ENCODE measurements at regions not wholly inside any gene's neighbourhood (a gene's known extent, or its start where the extent isn't known, plus 50 kb on each side); places are given as distances from the start of the nearest gene placed in this dataset.
"Not testable (repeated sequence)": the region's sequence is repeated elsewhere in the genome, so short reads cannot be mapped to it uniquely, and the experiment has no call there.

GRCh38 chr1:220966881-220967611, 87.8 kb downstream of the HLX start:
- DNase-seq (ENCODE audit: low spot score): no peak
- in situ Hi-C loops (cut with MboI; ENCODE audit: low pct_unique_long_range_greater_than_20kb, low sequenced_read_pairs, unreplicated experiment): no loop called here
- TF ChIP-seq, protein P1, sequence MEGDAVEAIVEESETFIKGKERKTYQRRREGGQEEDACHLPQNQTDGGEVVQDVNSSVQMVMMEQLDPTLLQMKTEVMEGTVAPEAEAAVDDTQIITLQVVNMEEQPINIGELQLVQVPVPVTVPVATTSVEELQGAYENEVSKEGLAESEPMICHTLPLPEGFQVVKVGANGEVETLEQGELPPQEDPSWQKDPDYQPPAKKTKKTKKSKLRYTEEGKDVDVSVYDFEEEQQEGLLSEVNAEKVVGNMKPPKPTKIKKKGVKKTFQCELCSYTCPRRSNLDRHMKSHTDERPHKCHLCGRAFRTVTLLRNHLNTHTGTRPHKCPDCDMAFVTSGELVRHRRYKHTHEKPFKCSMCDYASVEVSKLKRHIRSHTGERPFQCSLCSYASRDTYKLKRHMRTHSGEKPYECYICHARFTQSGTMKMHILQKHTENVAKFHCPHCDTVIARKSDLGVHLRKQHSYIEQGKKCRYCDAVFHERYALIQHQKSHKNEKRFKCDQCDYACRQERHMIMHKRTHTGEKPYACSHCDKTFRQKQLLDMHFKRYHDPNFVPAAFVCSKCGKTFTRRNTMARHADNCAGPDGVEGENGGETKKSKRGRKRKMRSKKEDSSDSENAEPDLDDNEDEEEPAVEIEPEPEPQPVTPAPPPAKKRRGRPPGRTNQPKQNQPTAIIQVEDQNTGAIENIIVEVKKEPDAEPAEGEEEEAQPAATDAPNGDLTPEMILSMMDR (IDR thresholded peaks at IDR 0.05; ENCODE audit: extremely low read depth, insufficient read depth, missing control alignments): no peak

DNA sequence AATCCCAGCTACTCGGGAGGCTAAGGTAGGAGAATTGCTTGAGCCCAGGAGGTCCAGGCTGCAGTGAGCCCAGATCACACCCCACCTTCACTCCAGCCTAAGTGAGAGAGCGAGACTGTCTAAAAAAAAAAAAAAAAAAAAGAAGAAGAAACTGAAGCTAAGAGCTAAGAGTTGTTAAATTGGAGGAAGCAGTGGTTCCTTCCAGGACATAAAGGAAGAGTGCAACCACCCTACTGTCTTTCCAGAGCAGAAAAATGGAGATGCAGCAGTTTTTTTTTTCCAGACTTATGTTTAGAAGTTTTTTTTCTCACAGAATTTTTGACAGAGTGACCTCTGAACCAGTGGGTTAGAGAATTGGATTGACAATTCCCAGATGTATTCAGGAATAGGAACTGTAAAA, 88.7 kb downstream of the HLX start:
- TF ChIP-seq, protein P1 (IDR thresholded peaks at IDR 0.05; ENCODE audit: extremely low read depth, insufficient read depth, missing control alignments): no peak
- in situ Hi-C loops (cut with MboI; ENCODE audit: low pct_unique_long_range_greater_than_20kb, low sequenced_read_pairs, unreplicated experiment): no loop called here
- DNase-seq (ENCODE audit: low spot score): no peak

- in situ Hi-C loops (cut with MboI; ENCODE audit: low pct_unique_long_range_greater_than_20kb, low sequenced_read_pairs, unreplicated experiment); DNase-seq (ENCODE audit: low spot score): not testable (repeated sequence)
Measured at GRCh38 chr1:220969281-220969680, 90.0 kb downstream of the HLX start.

- no peak for DNase-seq (ENCODE audit: low spot score)
- in situ Hi-C loops (cut with MboI; ENCODE audit: low pct_unique_long_range_greater_than_20kb, low sequenced_read_pairs, unreplicated experiment): no loop called here
Measured at GRCh38 chr1:220970311-220970710, 91.1 kb downstream of the HLX start.

DNA sequence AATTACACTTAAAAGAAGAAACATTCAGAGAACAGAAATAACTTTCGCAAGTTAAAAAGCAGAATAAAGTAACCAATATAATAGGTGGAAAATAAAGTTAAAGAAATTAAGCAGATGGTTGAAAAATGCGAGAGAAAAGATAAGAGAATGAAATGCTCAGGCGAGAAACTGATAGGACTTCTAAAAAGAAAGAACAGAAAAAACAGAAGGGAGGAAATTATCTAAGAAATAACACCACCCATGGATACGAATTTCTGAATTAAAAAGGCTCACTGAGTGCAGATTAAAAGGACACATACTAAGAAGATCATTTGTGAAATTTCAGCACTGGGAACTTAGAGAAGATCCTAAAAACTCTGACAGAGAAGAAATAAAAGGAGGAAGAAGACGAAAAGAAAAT, 92.0 kb downstream of the HLX start:
- in situ Hi-C loops (cut with MboI; ENCODE audit: low pct_unique_long_range_greater_than_20kb, low sequenced_read_pairs, unreplicated experiment): no loop called here

More at GRCh38 chr1:220970311-220970710, 91.1 kb downstream of the HLX start:
- TF ChIP-seq, protein P1 (IDR thresholded peaks at IDR 0.05; ENCODE audit: extremely low read depth, insufficient read depth, missing control alignments): no peak

DNA sequence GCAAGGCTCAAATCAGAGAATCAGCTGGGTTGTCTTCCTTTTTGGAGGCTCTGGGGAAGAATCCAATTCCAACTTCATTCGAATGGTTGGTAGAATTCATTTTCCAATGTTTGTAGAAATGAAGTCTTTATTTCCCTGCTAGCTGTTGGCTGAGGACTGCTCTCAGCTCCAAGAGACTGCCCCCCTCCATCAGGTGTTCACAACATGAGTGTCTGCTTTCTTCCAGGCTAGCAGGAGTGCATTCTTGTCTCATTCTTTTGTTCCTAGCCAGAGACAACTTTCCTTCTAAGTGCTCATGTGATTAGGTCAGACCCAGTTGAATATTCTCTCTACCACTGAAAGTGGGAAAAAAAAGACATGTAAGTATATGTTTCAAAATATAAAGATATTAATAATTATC, 95.2 kb downstream of the HLX start:
- in situ Hi-C loops (cut with MboI; ENCODE audit: low pct_unique_long_range_greater_than_20kb, low sequenced_read_pairs, unreplicated experiment): no loop called here
- no peak for DNase-seq (ENCODE audit: low spot score)
- TF ChIP-seq, protein P1 (IDR thresholded peaks at IDR 0.05; ENCODE audit: extremely low read depth, insufficient read depth, missing control alignments): no peak

More for the DNA sequence above, 92.0 kb downstream of the HLX start:
- TF ChIP-seq, protein P1 (IDR thresholded peaks at IDR 0.05; ENCODE audit: extremely low read depth, insufficient read depth, missing control alignments): no peak
- DNase-seq (ENCODE audit: low spot score): no peak

DNA sequence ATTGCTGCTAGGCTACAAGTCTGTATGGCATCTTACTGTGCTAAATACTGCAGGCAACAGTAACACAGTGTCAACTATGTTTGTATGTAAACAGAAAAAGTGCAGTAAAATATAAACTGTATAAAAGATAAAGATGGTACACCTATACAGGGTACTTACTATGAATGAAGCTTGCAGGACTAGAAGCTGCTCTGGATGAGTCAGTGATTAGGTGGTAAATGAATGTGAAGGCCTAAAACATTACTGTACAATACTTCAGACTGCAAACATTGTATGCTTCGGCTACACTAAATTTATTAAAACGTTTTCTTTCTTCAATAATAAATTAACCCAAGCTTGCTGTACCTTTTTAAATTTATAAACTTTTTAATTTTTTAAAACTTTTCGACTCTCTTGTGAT, 97.1 kb downstream of the HLX start:
- in situ Hi-C loops (cut with MboI; ENCODE audit: low pct_unique_long_range_greater_than_20kb, low sequenced_read_pairs, unreplicated experiment): no loop called here
- DNase-seq (ENCODE audit: low spot score): no peak
- TF ChIP-seq, protein P1 (IDR thresholded peaks at IDR 0.05; ENCODE audit: extremely low read depth, insufficient read depth, missing control alignments): no peak
